Heart left ventricle (tissue), 16 donors: ENCODE measurements at regions not wholly inside any gene's neighbourhood (a gene's known extent, or its start where the extent isn't known, plus 50 kb on each side); places are given as distances from the start of the nearest gene placed in this dataset.
A peak's percentile ranks its signal among the peaks of the same experiment; 100 is the strongest.
"Not testable (repeated sequence)": the region's sequence is repeated elsewhere in the genome, so short reads cannot be mapped to it uniquely, and the experiment has no call there.

ENCODE experiments used
- ATAC-seq, 4 donors: fragments of 200-7000 bp; cut with Tn5 transposase; one replicate each; pipeline ENCODE4 v1.9.1; 2020 to 2022; ENCODE audit warnings: moderate library complexity in 4 of 4, mild to moderate bottlenecking in 3 of 4, moderate number of reproducible peaks in 1 of 4
- DNase-seq, 5 donors: peaks; one replicate each; pipeline ENCODE4 v3.0.0-alpha.2; 2020
- H3K27ac ChIP-seq, 12 donors: fragments of 200-600 bp; sonication (generic) in 4 of 12; one replicate each; pipeline versions ENCODE4 v1.5.0 to v1.8.0; 2016 to 2022; ENCODE audit warnings: mild to moderate bottlenecking in 2 of 12
- H3K27me3 ChIP-seq, 9 donors: fragments of 200-600 bp; sonication (generic) in 2 of 9; one replicate each; pipeline versions ENCODE4 v1.5.1 to v1.8.0; 2016 to 2022; ENCODE audit warnings: mild to moderate bottlenecking in 3 of 9
- H3K36me3 ChIP-seq, 9 donors: fragments of 200-600 bp; sonication (generic) in 2 of 9; one replicate each; pipeline versions ENCODE4 v1.5.0 to v1.8.0; 2018 to 2022; ENCODE audit warnings: mild to moderate bottlenecking in 2 of 9
- H3K4me1 ChIP-seq, 12 donors: fragments of 200-600 bp; sonication (generic) in 4 of 12; one replicate each; pipeline versions ENCODE4 v1.5.0 to v1.8.0; 2016 to 2022; ENCODE audit warnings: mild to moderate bottlenecking in 3 of 12
- H3K4me3 ChIP-seq, 12 donors: fragments of 200-600 bp; sonication (generic) in 4 of 12; one replicate each; pipeline versions ENCODE4 v1.5.0 to v1.8.0; 2017 to 2022; ENCODE audit warnings: mild to moderate bottlenecking in 9 of 12, moderate library complexity in 4 of 12
- H3K9me3 ChIP-seq, 12 donors: fragments of 200-600 bp; sonication (generic) in 4 of 12; one replicate each; pipeline versions ENCODE4 v1.5.0 to v1.8.0; 2016 to 2022; ENCODE audit warnings: mild to moderate bottlenecking in 1 of 12
- CTCF ChIP-seq, 12 donors: fragments of 200-600 bp; sonication (generic) in 4 of 12; IDR thresholded peaks; one replicate each; pipeline versions ENCODE4 v1.5.0 to v1.8.0; 2018 to 2022; ENCODE audit warnings: antibody characterized with exemption in 12 of 12, mild to moderate bottlenecking in 5 of 12
- POLR2A ChIP-seq, 2 donors: fragments of 450-650 bp; IDR thresholded peaks; one replicate each; pipeline ENCODE4 v1.6.1; 2017; ENCODE audit warnings: antibody characterized with exemption in 2 of 2, mild to moderate bottlenecking in 2 of 2, moderate library complexity in 2 of 2
- WGBS, 4 donors: extraction: QIAGEN DNeasy Blood & Tissue Kit in 2 of 4; methylation state at CpG; one replicate each; pipeline versions ENCODE4 v1.1.5 to v1.1.7; 2013 to 2018; 5-methylcytosine and 5-hydroxymethylcytosine counted together
- intact Hi-C, 10 donors: fragments of 100-400 bp; cut with DNase I; formaldehyde crosslinking; loops; one replicate each; pipeline versions ENCODE4 v1.11.1 to v1.14.2; 2022
- donor health status: ischemic (EF 13 %, LVEDD 7.1; RV severe dilation, severe dysfunction).
- donor health status: healthy with polysubstance abuse.
- donor health status: DM: no; HTN: yes; CAD: no.
- donor health status: DM: no; HTN: no; CAD: no.
- donor health status: ischemic (EF 25% LVEDD 6.9; RV normal size, moderate dysfunction).
- donor health status: ischemic (EF 25% LVEDD 5.7; RV mildly dilated, moderate dysfunction).
- donor health status: healthy.
- donor health status: DM: yes; HTN: yes; CAD: no.
- donor health status: ischemic (EF 35%, LVEDD 5.7; RV mildly dilated, moderate dysfunction).
- donor health status: nonischemic (EF 11% LVEDD 7.7; RV severe dilation, severe dysfunction).
- donor health status: DM: yes; HTN: yes; CAD: no.
- donor health status: PGD.
- donor health status: ischemic (EF 29% LVEDD 5.4; RV normal size, mild dysfunction).
- donor health status: nonischemic (EF 23%, LVEDD 6.1; RV moderate dilation, normal function).

- ATAC-seq, result no peak
- Histone ChIP-seq H3K4me3 (no peak overlapping the region), H3K4me1 (no peaks in the 10 kb centered on the region), H3K36me3 (no peaks in the 10 kb centered on the region), H3K27ac (no peak overlapping the region), H3K9me3 (peaks cover 0 to 21% (median 0%) of the 10 kb centered on the region in 12 donors), H3K27me3 (no peaks in the 10 kb centered on the region)
- DNase-seq, result no peak
- 92 to 93% (median 92%) methylated on average over 6 of the region's 6 CpGs for WGBS, 4 donors
- TF ChIP-seq POLR2A (IDR thresholded peaks at IDR 0.05), result no peak
- TF ChIP-seq CTCF (IDR thresholded peaks at IDR 0.05), result no peak
- intact Hi-C loops, result no loop called here
Observed at GRCh38 chr3:35919160-35919559, 279.8 kb downstream of the ARPP21 start.

GRCh38 chr3:35921718-35922117, 282.4 kb downstream of the ARPP21 start:
- intact Hi-C loops, result no loop called here
- H3K27me3 ChIP-seq, result no peaks in the 10 kb centered on the region
- DNase-seq (no peak), ATAC-seq (no peak)
- no peak overlapping the region for H3K4me3 ChIP-seq
- H3K36me3 ChIP-seq, result no peaks in the 10 kb centered on the region
- no peak overlapping the region for H3K27ac ChIP-seq
- 95 to 97% (median 95%) methylated on average over 4 of the region's 4 CpGs for WGBS, 4 donors
- no peak for TF ChIP-seq CTCF (IDR thresholded peaks at IDR 0.05)
- no peak for TF ChIP-seq POLR2A (IDR thresholded peaks at IDR 0.05)
- no peaks in the 10 kb centered on the region for H3K4me1 ChIP-seq
- peaks cover 0 to 21% (median 0%) of the 10 kb centered on the region in 12 donors for H3K9me3 ChIP-seq

- intact Hi-C loops, H3K4me3 ChIP-seq, ATAC-seq, H3K36me3 ChIP-seq, DNase-seq, H3K27ac ChIP-seq, H3K4me1 ChIP-seq, H3K27me3 ChIP-seq: not testable (repeated sequence)
- TF ChIP-seq CTCF (IDR thresholded peaks at IDR 0.05), result peak in 1 of 12 donors; percentile 9
- H3K9me3 ChIP-seq, result peaks cover 0 to 21% (median 0%) of the 10 kb centered on the region in 12 donors
Observed at GRCh38 chr3:35924070-35924469, 284.7 kb downstream of the ARPP21 start.

GRCh38 chr3:35927441-35927840, 288.1 kb downstream of the ARPP21 start:
- ATAC-seq, result no peak
- Histone ChIP-seq H3K4me1 (no peaks in the 10 kb centered on the region), H3K9me3 (no peaks in the 10 kb centered on the region), H3K27ac (no peak overlapping the region), H3K36me3 (no peaks in the 10 kb centered on the region), H3K4me3 (no peak overlapping the region), H3K27me3 (no peaks in the 10 kb centered on the region)
- no peak for DNase-seq
- intact Hi-C loops, result no loop called here
- TF ChIP-seq CTCF (IDR thresholded peaks at IDR 0.05) (no peak), POLR2A (IDR thresholded peaks at IDR 0.05) (no peak)
- WGBS, 4 donors, result 79 to 89% (median 82%) methylated on average over 3 of the region's 3 CpGs
